WTC11 (cell line): ENCODE measurements at regions not wholly inside any gene's neighbourhood (a gene's known extent, or its start where the extent isn't known, plus 50 kb on each side); places are given as distances from the start of the nearest gene placed in this dataset.

Experiments
- ATAC-seq: fragments of 200-7000 bp; cut with Tn5 transposase; 2 replicates; pipeline ENCODE4 v1.10.0; 2021; ENCODE audit warnings: mild to moderate bottlenecking, moderate library complexity
- CTCF ChIA-PET: fragments of 300-600 bp; sonication (Branson Sonifier 250); formaldehyde crosslinking; loops from one replicate; lab custom pipeline; 2021; ENCODE audit warnings: antibody characterized with exemption; lab: Charles Lee
- POLR2A ChIA-PET: fragments of 350-600 bp; sonication (Branson Sonifier 250); formaldehyde crosslinking; loops from one replicate; lab custom pipeline; 2021; ENCODE audit warnings: antibody characterized with exemption; lab: Charles Lee
- DNase-seq: peaks from one replicate; pipeline ENCODE4 v3.0.0; 2021; ENCODE audit warnings: low spot score
- H3K27ac Mint-ChIP-seq: 2 replicates; pipeline ENCODE4 v1.8.0; 2021; ENCODE audit warnings: mixed read lengths
- H3K27me3 Mint-ChIP-seq: 2 replicates; pipeline ENCODE4 v1.8.0; 2021; ENCODE audit warnings: low read depth, mild to moderate bottlenecking, moderate library complexity, mixed read lengths
- H3K36me3 Mint-ChIP-seq: 2 replicates; pipeline ENCODE4 v1.8.0; 2021; ENCODE audit warnings: mixed read lengths
- H3K4me1 Mint-ChIP-seq: 2 replicates; pipeline ENCODE4 v1.8.0; 2022; ENCODE audit warnings: mixed read lengths
- H3K4me3 Mint-ChIP-seq: 2 replicates; pipeline ENCODE4 v1.8.0; 2021; ENCODE audit warnings: mild to moderate bottlenecking, moderate library complexity, mixed read lengths
- H3K9me3 Mint-ChIP-seq: 2 replicates; pipeline ENCODE4 v1.8.0; 2021; ENCODE audit warnings: mixed read lengths
- AFF4 ChIP-seq: sonication (generic); formaldehyde crosslinking; IDR thresholded peaks from 2 replicates; pipeline ENCODE4 v1.8.1; 2023; ENCODE audit warnings: mild to moderate bottlenecking, missing genetic modification reagents, borderline replicate concordance
- CBFB ChIP-seq: sonication (generic); formaldehyde crosslinking; IDR thresholded peaks from 2 replicates; pipeline ENCODE4 v1.8.1; 2022; ENCODE audit warnings: mild to moderate bottlenecking, low read depth, missing genetic modification reagents
- CREB1 ChIP-seq: sonication (generic); formaldehyde crosslinking; IDR thresholded peaks from 2 replicates; pipeline ENCODE4 v1.8.0; 2023; ENCODE audit warnings: mild to moderate bottlenecking, missing genetic modification reagents
- ETV6 ChIP-seq: sonication (generic); formaldehyde crosslinking; IDR thresholded peaks from 2 replicates; pipeline ENCODE4 v1.8.1; 2022; ENCODE audit warnings: mild to moderate bottlenecking, missing genetic modification reagents
- FOXP1 ChIP-seq: sonication (generic); formaldehyde crosslinking; IDR thresholded peaks from 2 replicates; pipeline ENCODE4 v1.8.0; 2022; ENCODE audit warnings: missing genetic modification reagents, mild to moderate bottlenecking, moderate library complexity, borderline replicate concordance
- IRF1 ChIP-seq: sonication (generic); formaldehyde crosslinking; IDR thresholded peaks from 2 replicates; pipeline ENCODE4 v1.8.0; 2023; ENCODE audit warnings: missing genetic modification reagents
- IRF2 ChIP-seq: sonication (generic); formaldehyde crosslinking; IDR thresholded peaks from 2 replicates; pipeline ENCODE4 v1.8.0; 2022; ENCODE audit warnings: low read depth, missing genetic modification reagents, borderline replicate concordance
- KAT7 ChIP-seq: sonication (generic); formaldehyde crosslinking; IDR thresholded peaks from 2 replicates; pipeline ENCODE4 v1.8.1; 2023; ENCODE audit warnings: missing genetic modification reagents, mild to moderate bottlenecking, borderline replicate concordance
- NFATC4 ChIP-seq: fragments of 250-450 bp; sonication (Bioruptor Pico); IDR thresholded peaks from 2 replicates; pipeline ENCODE4 v1.9.0; 2021; ENCODE audit warnings: mild to moderate bottlenecking
- NFYB ChIP-seq: sonication (generic); formaldehyde crosslinking; conservative IDR thresholded peaks from 2 replicates; pipeline ENCODE4 v1.8.0; 2022; ENCODE audit warnings: low read depth, missing genetic modification reagents
- PRDM15 ChIP-seq: sonication (generic); formaldehyde crosslinking; IDR thresholded peaks from 2 replicates; pipeline ENCODE4 v1.8.0; 2022; ENCODE audit warnings: missing genetic modification reagents
- STAT6 ChIP-seq: sonication (generic); formaldehyde crosslinking; conservative IDR thresholded peaks from 2 replicates; pipeline ENCODE4 v1.8.1; 2023; ENCODE audit warnings: mild to moderate bottlenecking, low read depth, missing genetic modification reagents, moderate library complexity
- TCF7 ChIP-seq: sonication (generic); formaldehyde crosslinking; IDR thresholded peaks from 2 replicates; pipeline ENCODE4 v1.8.0; 2022; ENCODE audit warnings: mild to moderate bottlenecking, low read depth, missing genetic modification reagents, moderate library complexity
- TEAD1 ChIP-seq: sonication (generic); formaldehyde crosslinking; IDR thresholded peaks from 2 replicates; pipeline ENCODE4 v1.8.0; 2022; ENCODE audit warnings: mild to moderate bottlenecking, missing genetic modification reagents
- USF1 ChIP-seq: sonication (generic); formaldehyde crosslinking; IDR thresholded peaks from 2 replicates; pipeline ENCODE4 v1.8.0; 2022; ENCODE audit warnings: mild to moderate bottlenecking, missing genetic modification reagents
- ZBTB43 ChIP-seq: sonication (generic); formaldehyde crosslinking; IDR thresholded peaks from 2 replicates; pipeline ENCODE4 v1.8.1; 2023; ENCODE audit warnings: mild to moderate bottlenecking, missing genetic modification reagents
- ZNF138 ChIP-seq: sonication (generic); formaldehyde crosslinking; conservative IDR thresholded peaks from 2 replicates; pipeline ENCODE4 v1.8.1; 2022; ENCODE audit warnings: mild to moderate bottlenecking, moderate library complexity, missing genetic modification reagents
- ZNF281 ChIP-seq: sonication (generic); formaldehyde crosslinking; IDR thresholded peaks from 2 replicates; pipeline ENCODE4 v1.8.0; 2023; ENCODE audit warnings: mild to moderate bottlenecking, missing genetic modification reagents
- ZNF423 ChIP-seq: fragments of 250-450 bp; sonication (Bioruptor Pico); IDR thresholded peaks from 2 replicates; pipeline ENCODE4 v2.1.2; 2022; ENCODE audit warnings: mild to moderate bottlenecking, moderate library complexity

- Mint-ChIP-seq H3K4me1 (no peaks in the 10 kb centered on the region), H3K36me3 (no peaks in the 10 kb centered on the region)
- no peak for ATAC-seq
- no peak for DNase-seq
- TF ChIP-seq NFYB = no peak
- TF ChIP-seq ZNF281 (CRISPR knock-in tag) = no peak
- TF ChIP-seq KAT7 (CRISPR knock-in tag) = no peak
- TF ChIP-seq FOXP1 (CRISPR knock-in tag) = no peak
- TF ChIP-seq NFATC4 = no peak
- TF ChIP-seq ZNF138 (CRISPR knock-in tag) = no peak
- TF ChIP-seq TCF7 (CRISPR knock-in tag) = no peak
- TF ChIP-seq TEAD1 (CRISPR knock-in tag) = no peak
- no peak for TF ChIP-seq STAT6 (CRISPR knock-in tag)
- no peak for TF ChIP-seq AFF4 (CRISPR knock-in tag)
- no peak for TF ChIP-seq CBFB (CRISPR knock-in tag)
- TF ChIP-seq ZNF423 (CRISPR knock-in tag) = no peak
- TF ChIP-seq ETV6 = no peak
- TF ChIP-seq IRF2 (CRISPR knock-in tag) = no peak
- TF ChIP-seq PRDM15 (CRISPR knock-in tag) = no peak
- TF ChIP-seq IRF1 (CRISPR knock-in tag) = no peak
- TF ChIP-seq ZBTB43 = no peak
- TF ChIP-seq CREB1 (CRISPR knock-in tag) = no peak
- TF ChIP-seq USF1 = no peak
- TF ChIP-seq, all 79 proteins: peak for 0
- CTCF ChIA-PET = no interaction called here
- POLR2A ChIA-PET = no interaction called here
- peaks cover 13% of the 10 kb centered on the region for H3K9me3 Mint-ChIP-seq
- H3K27ac Mint-ChIP-seq = no peak overlapping the region
- no peak overlapping the region for H3K4me3 Mint-ChIP-seq
- no peaks in the 10 kb centered on the region for H3K27me3 Mint-ChIP-seq
These were observed 637.4 kb upstream of the API5 start for GRCh38 chr11:42674436-42674835.
